ENCODE measurements at regions not wholly inside any gene's neighbourhood (a gene's known extent, or its start where the extent isn't known, plus 50 kb on each side); places are given as distances from the start of the nearest gene placed in this dataset.
A peak's percentile ranks its signal among the peaks of the same experiment; 100 is the strongest.

DNA sequence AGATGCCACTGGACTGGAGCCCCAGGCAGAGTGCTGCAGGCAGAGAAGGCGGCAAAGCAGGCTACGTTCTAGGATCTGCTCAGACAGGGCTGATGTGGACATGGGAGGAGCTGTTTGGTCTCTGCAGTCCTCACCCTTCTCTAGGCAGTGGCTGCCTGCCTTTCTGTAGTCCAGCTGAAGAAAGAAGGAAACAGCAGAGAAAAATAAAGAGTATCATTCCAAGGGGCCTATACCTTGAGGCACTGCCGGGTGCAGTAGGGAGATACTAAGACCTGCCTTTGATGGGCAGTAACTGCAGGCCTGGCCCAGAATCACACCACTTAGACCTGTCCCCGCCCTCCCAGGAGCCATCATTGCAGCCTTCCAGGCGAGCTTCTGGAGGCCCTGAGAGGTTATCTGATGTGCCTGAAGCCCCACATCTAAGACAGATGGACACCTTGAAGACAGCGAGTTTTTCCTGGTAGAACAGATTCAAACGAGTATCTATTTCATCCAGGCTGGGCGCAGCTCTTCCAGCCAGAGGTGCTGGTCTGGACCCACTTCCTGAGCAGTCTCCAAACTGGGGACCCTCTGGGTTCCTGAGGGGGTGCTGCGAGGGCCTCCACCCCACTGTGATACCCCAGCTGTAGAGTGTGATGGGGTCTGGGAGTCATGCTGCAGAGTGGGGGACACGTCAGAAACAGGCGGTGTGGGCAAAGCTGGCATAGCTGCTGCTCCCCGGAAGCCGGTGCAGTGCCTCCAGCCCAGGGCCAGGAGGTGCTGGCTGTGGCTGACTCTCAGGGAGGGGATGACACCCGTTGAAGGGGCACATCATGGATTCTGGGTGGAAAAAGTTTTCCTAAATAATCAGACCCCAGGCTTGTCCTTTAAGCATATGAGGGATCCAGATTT is 87.3 kb upstream of the OTOS start:
- DNase-seq: no peak

DNA sequence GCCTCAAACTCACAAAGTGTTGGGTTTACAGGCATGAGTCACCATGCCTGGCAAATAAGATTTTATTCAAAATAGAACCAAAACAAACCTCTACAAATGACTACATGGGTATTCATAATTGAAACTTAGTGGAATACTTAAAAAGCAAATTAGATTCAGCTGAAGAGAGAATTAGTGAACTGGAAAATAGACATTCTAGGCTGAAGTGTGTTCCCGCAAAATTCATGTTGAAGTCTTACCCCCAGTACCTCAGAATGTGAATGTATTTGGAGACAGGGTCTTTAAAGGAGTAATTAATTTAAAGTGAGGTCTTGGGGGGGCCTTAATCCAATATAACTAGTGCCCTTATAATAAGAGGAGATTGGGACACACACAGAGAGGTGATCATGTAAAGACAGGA is 88.5 kb upstream of the OTOS start:
- DNase-seq: no peak

- no peak for DNase-seq
These were observed 89.3 kb upstream of the OTOS start for GRCh38 chr2:240229603-240230235.

DNA sequence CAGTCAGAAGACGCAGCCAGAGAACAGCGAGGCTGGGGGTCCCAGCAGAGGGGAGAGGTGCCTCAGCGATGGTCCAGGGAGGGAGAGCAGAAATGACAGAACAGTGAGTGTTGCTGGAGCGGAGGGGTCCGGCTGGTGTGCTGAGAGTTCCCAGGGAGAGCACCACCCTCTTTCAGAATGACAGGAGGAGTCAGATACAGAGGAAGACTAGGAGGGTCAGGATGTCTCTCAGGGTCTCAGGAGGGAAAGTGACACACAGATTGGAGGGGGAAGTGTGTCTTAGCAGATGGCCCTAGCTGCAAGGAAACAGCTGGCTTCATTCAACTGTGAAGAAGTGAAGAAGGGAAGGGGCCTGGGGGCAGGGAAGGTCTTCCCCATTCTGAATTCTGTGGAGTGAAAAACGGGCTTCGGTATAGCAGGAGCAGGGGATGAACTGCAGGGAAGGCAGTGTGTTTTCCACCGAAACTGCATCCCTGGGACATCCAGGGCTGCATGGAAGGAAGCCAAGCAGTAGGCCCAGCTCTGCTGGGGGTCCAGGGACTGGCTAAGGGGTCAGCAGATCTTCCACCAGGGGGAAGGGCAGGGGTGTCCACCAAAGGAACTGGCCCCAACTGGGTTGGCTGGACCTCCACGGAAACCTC is 90.0 kb upstream of the OTOS start:
- DNase-seq: no peak

DNA sequence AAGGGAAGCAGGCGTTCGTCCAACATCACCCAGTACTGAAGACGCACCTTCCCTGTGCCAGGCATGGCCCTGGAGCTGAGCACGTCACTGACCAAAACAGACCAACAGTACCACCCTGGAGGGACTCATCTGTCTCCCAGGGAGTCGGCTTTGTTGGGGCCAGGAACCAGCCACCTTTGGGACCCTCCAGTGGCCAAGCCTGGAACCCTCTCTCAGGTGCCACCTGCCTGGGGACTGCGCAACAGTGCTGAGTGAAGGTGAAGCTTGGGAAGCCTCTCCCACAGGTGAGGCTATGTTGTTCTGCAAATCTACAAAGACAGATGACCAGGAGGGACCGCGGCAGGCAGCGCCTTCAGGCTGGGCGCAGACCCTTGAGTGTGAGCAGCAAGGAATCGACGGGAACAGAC is 91.4 kb upstream of the OTOS start:
- DNase-seq: no peak

DNA sequence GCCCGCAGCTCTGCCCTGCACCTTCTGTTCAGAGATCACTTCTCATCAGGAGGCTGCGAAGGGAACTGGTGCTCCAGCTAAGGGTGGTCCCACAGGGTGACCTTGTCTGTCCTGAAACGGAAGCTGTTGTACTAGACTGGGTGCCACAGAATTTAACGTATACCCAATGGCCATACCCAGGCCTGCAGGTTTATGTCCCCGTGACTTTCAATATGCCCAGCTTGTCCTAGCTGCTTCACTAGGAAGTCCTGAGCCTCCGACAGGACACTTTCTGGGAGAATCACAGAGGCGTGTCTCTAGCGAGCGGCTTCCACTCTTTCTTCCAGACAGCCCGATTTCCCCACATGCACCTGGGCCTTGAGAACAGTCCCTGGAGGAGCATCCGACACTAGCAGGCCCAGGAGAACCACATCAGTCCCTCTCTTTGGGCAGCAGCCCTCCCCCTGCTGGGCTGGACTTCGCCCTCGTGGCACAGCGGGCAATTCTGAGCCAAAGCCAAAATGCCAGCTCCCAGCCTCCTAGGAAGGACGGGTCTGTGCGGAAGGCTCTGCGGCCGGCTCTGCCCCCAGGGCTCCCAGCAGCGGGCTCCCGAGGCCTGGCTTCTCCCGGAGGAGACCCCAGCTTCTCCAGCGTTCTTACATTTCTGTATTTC is 91.9 kb upstream of the OTOS start:
- no peak for DNase-seq

GRCh38 chr2:240232961-240233884 is 92.8 kb upstream of the OTOS start:
- peak in 1 of 2 experiments; percentile 48 for DNase-seq

DNA sequence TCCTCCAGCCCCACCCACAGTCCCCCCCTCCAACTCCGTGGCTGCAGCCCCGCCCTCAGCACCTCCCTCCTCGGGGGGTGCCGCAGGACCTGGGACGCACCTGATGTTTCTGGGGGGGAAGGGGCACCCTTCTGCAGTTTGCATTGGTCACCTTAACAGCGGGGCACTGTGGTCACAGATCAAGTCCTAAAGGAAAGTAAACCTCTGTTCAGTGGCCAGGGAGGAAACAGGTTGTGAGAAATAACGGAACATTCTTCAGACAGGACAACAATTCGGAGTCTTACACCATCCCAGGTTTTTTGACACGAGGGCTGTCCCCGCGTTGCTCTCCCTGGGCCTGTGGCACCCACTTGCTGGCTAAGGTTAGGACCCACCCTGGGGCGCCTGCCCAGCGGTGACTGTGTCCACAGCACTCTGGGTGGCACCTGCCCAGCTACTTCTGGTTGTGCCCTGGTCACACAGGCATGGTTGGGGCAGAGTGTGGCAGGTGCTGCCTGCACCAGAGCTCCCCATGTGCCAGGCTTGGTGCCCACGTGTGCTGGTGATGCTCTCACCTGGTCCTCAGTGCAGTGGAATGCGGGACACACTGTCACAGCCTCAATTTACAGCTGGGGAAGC is 93.5 kb upstream of the OTOS start:
- no peak for DNase-seq

GRCh38 chr2:240234503-240234951 is 94.1 kb upstream of the OTOS start:
- no peak for DNase-seq

- DNase-seq: no peak
These were observed 94.8 kb upstream of the OTOS start for GRCh38 chr2:240235149-240235803.

GRCh38 chr2:240235811-240236210 is 95.4 kb upstream of the OTOS start:
- no peak for DNase-seq

- DNase-seq: no peak
These were observed 96.0 kb upstream of the OTOS start for GRCh38 chr2:240236217-240237111.

DNA sequence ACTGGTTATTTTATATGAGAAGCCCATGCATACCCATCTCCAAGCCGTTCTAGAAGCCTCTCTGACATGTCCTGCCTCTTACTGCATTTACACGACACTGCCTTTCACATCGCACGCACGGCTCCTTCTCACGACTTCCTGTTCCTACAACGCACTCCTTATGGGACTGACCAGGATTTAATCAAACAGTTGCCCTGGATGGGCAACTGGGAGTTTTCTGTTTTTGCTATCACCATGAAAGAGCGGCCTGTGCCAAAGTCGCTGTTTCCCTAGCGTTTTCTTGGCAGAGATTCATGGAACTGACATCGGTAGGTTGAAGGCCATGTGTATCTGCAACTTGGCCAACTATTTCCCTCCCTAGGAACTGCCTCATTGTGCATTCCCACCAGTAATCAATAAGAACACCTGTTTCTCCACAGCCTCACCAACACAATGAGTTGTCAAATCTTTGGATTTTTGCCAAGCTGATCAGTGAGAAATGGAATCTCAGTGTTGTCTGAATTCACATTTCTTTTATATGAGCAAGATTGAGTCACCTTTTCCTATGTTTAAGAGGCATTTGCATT is 97.2 kb upstream of the OTOS start:
- DNase-seq: no peak

DNA sequence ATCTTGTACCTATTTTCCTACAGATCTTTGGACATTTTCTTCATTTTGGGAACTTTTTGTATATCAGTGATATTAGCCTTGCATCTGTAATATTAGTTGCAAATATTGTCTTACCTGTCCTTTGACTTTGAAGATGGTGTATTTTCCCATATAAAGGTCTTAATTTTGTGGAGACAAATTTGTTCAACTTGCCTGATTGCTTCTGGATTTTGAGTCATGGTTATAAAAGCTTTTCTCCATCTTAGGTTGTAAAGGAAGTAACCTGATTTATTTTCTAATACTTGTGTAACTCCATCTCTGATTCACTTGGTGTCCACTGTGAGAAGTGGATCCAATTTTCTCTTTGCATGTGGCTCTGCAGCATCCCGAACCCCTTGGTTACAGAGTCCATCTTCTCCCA is 97.7 kb upstream of the OTOS start:
- DNase-seq: no peak

DNA sequence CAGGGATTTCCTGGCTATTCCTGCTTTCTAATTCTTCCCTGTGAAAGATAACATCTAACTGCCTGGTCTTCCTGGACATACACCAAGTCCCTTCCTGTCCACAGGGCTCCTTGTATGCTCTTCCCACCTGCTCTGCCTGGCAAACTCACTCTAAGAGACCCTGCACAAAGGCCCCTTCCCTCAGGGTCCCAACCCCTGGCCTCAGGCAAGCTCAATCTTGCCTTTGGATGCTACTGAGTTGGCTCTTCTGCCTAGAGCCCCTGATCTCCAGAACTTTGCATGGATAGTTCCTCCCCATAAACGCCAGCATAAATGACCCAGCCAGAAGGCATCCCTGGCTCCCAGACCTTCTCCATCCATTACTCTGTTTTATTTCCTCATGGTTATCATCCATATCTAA is 98.3 kb upstream of the OTOS start:
- no peak for DNase-seq

GRCh38 chr2:240239325-240239724 is 98.9 kb upstream of the OTOS start:
- no peak for DNase-seq

GRCh38 chr2:240240017-240240734 is 99.7 kb upstream of the OTOS start:
- no peak for DNase-seq

DNA sequence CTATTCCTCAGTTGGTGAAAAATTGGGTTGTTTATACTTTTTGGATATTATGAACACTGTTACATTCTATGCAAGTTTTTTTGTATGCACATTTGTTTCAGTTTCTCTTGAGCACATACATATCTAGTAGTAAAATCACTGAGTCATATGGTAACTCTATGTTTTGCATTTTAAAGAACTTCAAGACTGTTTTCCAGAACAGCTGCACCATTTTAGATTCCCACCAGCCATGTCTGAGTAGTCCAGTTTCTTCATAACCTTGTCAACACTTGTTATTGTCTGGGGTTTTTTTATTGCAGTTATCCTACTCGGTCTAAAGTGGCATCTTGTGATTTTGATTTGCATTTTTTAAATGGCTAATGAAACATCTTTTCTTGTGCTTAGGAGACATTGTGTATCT is 100.3 kb upstream of the OTOS start:
- no peak for DNase-seq

DNA sequence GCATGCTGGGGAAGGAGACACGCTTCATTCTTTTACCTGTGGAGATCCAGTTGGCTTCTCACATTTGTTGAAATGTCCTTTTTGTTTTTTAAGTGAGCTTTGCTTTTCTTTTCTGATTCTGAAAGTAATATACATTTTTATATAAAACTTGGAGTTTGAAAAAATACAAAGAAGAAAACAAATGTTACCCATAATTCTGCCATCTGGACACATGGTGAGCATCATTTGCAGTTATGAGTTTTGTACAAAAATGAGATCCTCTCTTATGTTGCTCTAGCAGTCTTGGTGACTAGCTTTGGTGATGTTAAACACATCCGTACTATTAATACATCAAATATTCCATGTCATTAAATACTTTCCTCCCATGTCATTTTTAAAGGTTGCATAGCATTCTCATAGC is 101.1 kb upstream of the OTOS start:
- no peak for DNase-seq
